ENCODE measurements at regions not wholly inside any gene's neighbourhood (a gene's known extent, or its start where the extent isn't known, plus 50 kb on each side); places are given as distances from the start of the nearest gene placed in this dataset.

DNA sequence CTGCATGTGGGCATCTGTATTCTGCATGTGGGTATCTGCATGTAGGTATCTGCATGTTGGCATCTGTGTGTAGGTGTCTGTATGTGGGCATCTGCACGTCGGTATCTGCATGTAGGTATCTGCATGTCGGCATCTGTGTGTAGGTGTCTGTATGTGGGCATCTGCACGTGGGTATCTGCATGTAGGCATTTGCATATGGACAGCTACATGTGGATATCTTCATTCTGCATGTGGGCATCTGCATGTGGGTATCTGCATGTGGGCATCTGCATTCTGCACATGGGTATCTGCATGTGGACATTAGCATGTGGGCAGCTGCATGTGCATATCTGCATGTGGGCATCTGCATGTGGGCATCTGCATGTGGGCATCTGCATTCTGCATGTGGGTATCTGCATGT, 537.4 kb downstream of the RNF144A start:
- DNase-seq, result no peak
- TF ChIP-seq POLR2AphosphoS5 (IDR thresholded peaks at IDR 0.05), result no peak
- no peak for TF ChIP-seq EP300 (IDR thresholded peaks at IDR 0.05)
- TF ChIP-seq POLR2A (IDR thresholded peaks at IDR 0.05), result no peak
- no peak for TF ChIP-seq CTCF (IDR thresholded peaks at IDR 0.05)
- Histone ChIP-seq H3K9me3 (no peaks in the 10 kb centered on the region), H3K27ac (no peak overlapping the region), H3K4me3 (no peak overlapping the region), H3K27me3 (no peaks in the 10 kb centered on the region), H3K36me3 (no peaks in the 10 kb centered on the region), H3K4me1 (no peaks in the 10 kb centered on the region)
- intact Hi-C loops (cut with DNase I), result no loop called here
- 89% methylated on average over 4 of the region's 4 CpGs for WGBS, 2 donors

DNA sequence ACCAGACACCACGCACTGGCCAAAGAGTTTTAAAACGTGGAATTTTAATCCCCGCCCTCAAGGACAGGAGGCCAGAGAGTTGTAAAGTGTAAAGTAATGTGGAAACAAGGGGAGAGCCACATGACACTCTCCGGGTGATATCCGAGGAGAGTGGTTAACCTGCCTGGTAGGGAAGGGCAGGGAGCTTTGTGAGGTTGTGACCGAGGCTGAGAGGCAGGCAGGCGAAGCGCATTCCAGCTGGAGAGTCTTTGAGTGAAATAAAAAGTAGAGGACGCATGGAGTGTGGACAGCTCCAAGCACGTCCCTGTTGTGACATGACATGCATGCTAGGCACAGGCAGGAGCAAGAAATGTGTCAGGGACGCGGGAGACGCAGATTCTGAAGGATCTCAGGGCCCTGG, 539.5 kb downstream of the RNF144A start:
- Histone ChIP-seq H3K27me3 (no peaks in the 10 kb centered on the region), H3K9me3 (no peaks in the 10 kb centered on the region), H3K4me3 (no peak overlapping the region), H3K27ac (no peak overlapping the region), H3K4me1 (no peaks in the 10 kb centered on the region), H3K36me3 (no peaks in the 10 kb centered on the region)
- DNase-seq, result no peak
- intact Hi-C loops (cut with DNase I), result no loop called here
- WGBS, 2 donors, result 27 to 53% methylated on average over 13 of the region's 13 CpGs
- TF ChIP-seq CTCF (IDR thresholded peaks at IDR 0.05) (no peak), EP300 (IDR thresholded peaks at IDR 0.05) (no peak), POLR2AphosphoS5 (IDR thresholded peaks at IDR 0.05) (no peak), POLR2A (IDR thresholded peaks at IDR 0.05) (no peak)

DNA sequence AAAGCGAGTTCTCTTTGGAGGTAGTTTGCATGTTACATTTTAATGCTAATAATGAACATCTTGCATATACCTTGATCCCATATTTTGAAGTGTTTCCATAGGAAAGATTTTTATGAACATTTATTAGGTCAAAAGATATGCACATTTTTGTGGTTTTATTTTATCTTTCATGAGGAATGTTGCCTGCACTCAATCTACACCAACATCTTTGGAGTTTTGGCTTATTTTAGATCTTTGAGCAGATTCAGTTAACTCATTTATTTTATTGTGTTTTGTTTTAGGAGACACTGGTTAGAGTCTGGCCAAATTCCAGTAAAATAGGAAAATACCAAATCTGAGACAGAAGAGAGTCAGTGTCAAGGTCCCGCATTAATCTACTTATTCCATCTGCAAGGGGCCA, 540.9 kb downstream of the RNF144A start:
- Histone ChIP-seq H3K27ac (no peak overlapping the region), H3K27me3 (no peaks in the 10 kb centered on the region), H3K4me3 (no peak overlapping the region), H3K4me1 (no peaks in the 10 kb centered on the region), H3K9me3 (no peaks in the 10 kb centered on the region), H3K36me3 (no peaks in the 10 kb centered on the region)
- TF ChIP-seq EP300 (IDR thresholded peaks at IDR 0.05) (no peak), POLR2AphosphoS5 (IDR thresholded peaks at IDR 0.05) (no peak)
- WGBS, 2 donors, result 95% methylated on average over 2 of the region's 2 CpGs
- intact Hi-C loops (cut with DNase I), result no loop called here
- DNase-seq, result no peak

DNA sequence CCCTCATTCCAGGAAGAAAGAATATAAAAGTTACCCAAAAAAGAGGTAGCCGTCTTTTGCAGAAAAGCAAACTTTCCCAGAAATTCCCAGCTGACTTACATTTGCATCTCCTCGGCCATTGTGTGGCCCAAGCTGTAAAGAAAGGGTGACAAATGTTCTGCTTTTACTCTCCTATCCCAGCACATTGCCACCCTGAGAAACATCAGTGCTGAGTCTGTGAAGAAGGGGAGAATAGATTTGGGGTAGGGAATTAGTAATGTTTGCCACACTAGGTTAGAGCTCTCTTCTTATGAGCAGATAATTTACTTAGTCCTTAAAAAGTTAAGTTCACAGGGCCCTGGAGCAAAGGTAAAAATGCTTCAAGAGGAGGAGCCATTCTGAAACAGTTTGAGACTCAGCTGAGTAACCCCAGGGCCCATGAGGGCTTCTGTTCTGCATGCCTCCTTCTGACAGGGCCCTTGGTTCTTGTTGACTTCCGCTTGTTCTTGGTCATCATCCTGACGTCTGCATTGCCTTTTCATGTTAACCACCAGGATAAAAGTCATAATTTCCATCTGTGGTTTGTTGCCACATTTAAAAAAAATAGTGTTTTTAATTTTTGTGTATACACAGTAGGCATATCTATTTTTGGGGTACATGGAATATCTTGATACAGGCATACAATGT, 550.7 kb downstream of the RNF144A start:
- Histone ChIP-seq H3K4me1 (no peaks in the 10 kb centered on the region), H3K4me3 (no peak overlapping the region), H3K27ac (no peak overlapping the region), H3K9me3 (no peaks in the 10 kb centered on the region), H3K36me3 (no peaks in the 10 kb centered on the region), H3K27me3 (no peaks in the 10 kb centered on the region)
- 86% methylated on average over 4 of the region's 4 CpGs for WGBS, 2 donors
- intact Hi-C loops (cut with DNase I), result no loop called here
- DNase-seq, result no peak
- no peak for TF ChIP-seq POLR2A (IDR thresholded peaks at IDR 0.05)
- TF ChIP-seq EP300 (IDR thresholded peaks at IDR 0.05), result no peak
- no peak for TF ChIP-seq CTCF (IDR thresholded peaks at IDR 0.05)
- no peak for TF ChIP-seq POLR2AphosphoS5 (IDR thresholded peaks at IDR 0.05)

- Histone ChIP-seq H3K9me3 (no peaks in the 10 kb centered on the region), H3K4me3 (no peak overlapping the region), H3K36me3 (no peaks in the 10 kb centered on the region), H3K4me1 (no peaks in the 10 kb centered on the region), H3K27ac (no peak overlapping the region), H3K27me3 (no peaks in the 10 kb centered on the region)
- 79 to 87% methylated on average over 3 of the region's 3 CpGs for WGBS, 2 donors
- DNase-seq, result no peak
- intact Hi-C loops (cut with DNase I), result no loop called here
- TF ChIP-seq EP300 (IDR thresholded peaks at IDR 0.05), result no peak
- TF ChIP-seq CTCF (IDR thresholded peaks at IDR 0.05), result no peak
Observed at GRCh38 chr2:7468448-7468828, 551.2 kb downstream of the RNF144A start.
